GM12878 (cell line): ENCODE measurements at regions not wholly inside any gene's neighbourhood (a gene's known extent, or its start where the extent isn't known, plus 50 kb on each side); places are given as distances from the start of the nearest gene placed in this dataset.

Source experiments
- ATAC-seq: fragments of 200-7000 bp; cut with Tn5 transposase; 3 replicates; pipeline ENCODE4 v1.9.1; 2020; ENCODE audit warnings: mild to moderate bottlenecking, moderate library complexity
- BruUV-seq: library from RNA; stranded (reverse); fragments of 400-500 nt; replicated peaks from 2 replicates; lab custom pipeline; 2021; lab: Mats Ljungman, UMichigan
- CTCF ChIA-PET: fragments of 300-600 bp; sonication (Branson Sonifier 250); formaldehyde crosslinking; extraction: SDS; loops from one replicate; lab custom pipeline; 2021; ENCODE audit warnings: inconsistent platforms; lab: Yijun Ruan, JAX
- POLR2A ChIA-PET: fragments of 350-600 bp; formaldehyde crosslinking; extraction: SDS; loops from one replicate; lab custom pipeline; 2021; ENCODE audit warnings: inconsistent platforms; lab: Charles Lee
- RAD21 ChIA-PET: fragments of 300-600 bp; sonication (Branson Sonifier 250); formaldehyde crosslinking; loops from one replicate; lab custom pipeline; 2023; ENCODE audit warnings: antibody characterized with exemption; ENCODE audit not compliant: unreplicated experiment; lab: Charles Lee
- SMC1A ChIA-PET: fragments of 300-600 bp; sonication (Branson Sonifier 250); formaldehyde crosslinking; loops from one replicate; lab custom pipeline; 2023; ENCODE audit not compliant: unreplicated experiment, uncharacterized antibody; lab: Charles Lee
- DNase-seq: peaks from one replicate; pipeline ENCODE4 v3.0.0-alpha.2; 2011; ENCODE audit warnings: low read depth, low spot score
- FAIRE-seq: peaks from 3 replicates; lab custom pipeline; 2011; peaks lifted over from hg19 to GRCh38; lab: Jason Lieb, UNC
- H2AFZ ChIP-seq: 2 replicates; pipeline ENCODE4 v1.6.0; 2011; ENCODE audit warnings: low read depth, low read length, control low read depth; ENCODE audit not compliant: control insufficient read depth
- H3K27ac ChIP-seq: 2 replicates; pipeline ENCODE4 v1.5.1; 2011; ENCODE audit warnings: control low read depth; ENCODE audit not compliant: control insufficient read depth, insufficient read depth
- H3K27me3 ChIP-seq, 2 experiments: replicated peaks in 1 of 2; 2 replicates each; pipeline versions ENCODE4 v1.6.0 to v1.6.1; 2011; ENCODE audit warnings: low read length in 1 of 2; ENCODE audit not compliant: control insufficient read depth in 2 of 2, insufficient read depth in 2 of 2
- H3K36me3 ChIP-seq, 2 experiments: 2 replicates each; pipeline ENCODE4 v1.5.1; 2011; ENCODE audit warnings: low read length in 1 of 2; ENCODE audit not compliant: control insufficient read depth in 2 of 2, insufficient read depth in 2 of 2
- H3K4me1 ChIP-seq: 2 replicates; pipeline ENCODE4 v1.6.1; 2011; ENCODE audit warnings: mild to moderate bottlenecking, low read length, moderate library complexity, mixed read lengths; ENCODE audit not compliant: control insufficient read depth, insufficient read depth
- H3K4me2 ChIP-seq: 2 replicates; pipeline ENCODE4 v1.6.0; 2011; ENCODE audit warnings: control low read depth; ENCODE audit not compliant: control insufficient read depth, insufficient read depth
- H3K4me3 ChIP-seq: fragments of 200-600 bp; sonication (generic); 2 replicates; pipeline ENCODE4 v1.5.1; 2016
- H3K79me2 ChIP-seq: 2 replicates; pipeline ENCODE4 v1.6.0; 2011; ENCODE audit warnings: low read length; ENCODE audit not compliant: control insufficient read depth, insufficient read depth
- H3K9ac ChIP-seq: 2 replicates; pipeline ENCODE4 v1.8.0; 2011; ENCODE audit warnings: low read length, control low read depth, mixed read lengths; ENCODE audit not compliant: control insufficient read depth, insufficient read depth
- H3K9me3 ChIP-seq: replicated peaks from 3 replicates; pipeline ENCODE4 v1.5.1; 2011; ENCODE audit warnings: mild to moderate bottlenecking, low read length; ENCODE audit not compliant: control insufficient read depth, insufficient read depth
- H4K20me1 ChIP-seq: 2 replicates; pipeline ENCODE4 v1.6.0; 2011; ENCODE audit not compliant: control insufficient read depth, insufficient read depth
- CBX3 ChIP-seq: fragments of 200-600 bp; sonication (generic); IDR thresholded peaks from 2 replicates; pipeline ENCODE4 v1.6.1; 2016; ENCODE audit warnings: low read depth, borderline replicate concordance
- ESRRA ChIP-seq: IDR thresholded peaks from 2 replicates; pipeline ENCODE4 v1.6.1; 2012; ENCODE audit warnings: mild to moderate bottlenecking, low read length, improper control_type of control experiment
- FOS ChIP-seq: IDR thresholded peaks from 3 replicates; pipeline ENCODE4 v1.6.1; 2011; ENCODE audit warnings: borderline replicate concordance; ENCODE audit not compliant: insufficient read length; ENCODE audit errors: extremely low read depth
- GATAD2B ChIP-seq: fragments of 450-650 bp; conservative IDR thresholded peaks from 2 replicates; pipeline ENCODE4 v1.6.1; 2017; ENCODE audit warnings: low read depth, mild to moderate bottlenecking, moderate library complexity
- KDM1A ChIP-seq: fragments of 200-600 bp; sonication (generic); IDR thresholded peaks from 2 replicates; pipeline ENCODE4 v1.6.1; 2016; ENCODE audit warnings: borderline replicate concordance
- RELA ChIP-seq: fragments of 450-650 bp; IDR thresholded peaks from 2 replicates; pipeline ENCODE4 v1.8.0; 2014; ENCODE audit warnings: borderline replicate concordance; ENCODE audit not compliant: partially characterized antibody
- WRNIP1 ChIP-seq: IDR thresholded peaks from 2 replicates; pipeline ENCODE4 v1.6.1; 2011; ENCODE audit warnings: low read depth, low read length, improper control_type of control experiment, borderline replicate concordance
- WGBS: methylation state at CpG from one replicate; pipeline ENCODE4 v1.1.6; 2016; ENCODE audit warnings: low lambda C conversion rate; ENCODE audit not compliant: insufficient replicate concordance, insufficient coverage; ENCODE audit errors: missing lambda C conversion rate; 5-methylcytosine and 5-hydroxymethylcytosine counted together
- in situ Hi-C: fragments of 300-500 bp; cut with MboI; formaldehyde crosslinking; loops from 9 replicates; pipeline ENCODE4 v1.14.3; 2018; ENCODE audit warnings: mixed read lengths
- intact Hi-C: fragments of 100-400 bp; cut with micrococcal nuclease; formaldehyde crosslinking; loops from one replicate; pipeline ENCODE4 v1.14.2; 2022; ENCODE audit not compliant: unreplicated experiment
- TF ChIP-seq, protein P1 (sequence below): fragments of 450-650 bp; IDR thresholded peaks from 2 replicates; pipeline ENCODE4 v1.6.1; 2018; ENCODE audit warnings: borderline replicate concordance, mild to moderate bottlenecking; ENCODE audit not compliant: partially characterized antibody
- TF ChIP-seq, protein P2 (sequence below): IDR thresholded peaks from 2 replicates; pipeline ENCODE4 v1.6.1; 2012; ENCODE audit warnings: mild to moderate bottlenecking, low read depth, low read length
- TF ChIP-seq, protein P3 (sequence below): fragments of 450-650 bp; IDR thresholded peaks from 2 replicates; pipeline ENCODE4 v1.6.1; 2017; ENCODE audit warnings: mild to moderate bottlenecking, low read depth, inconsistent platforms; ENCODE audit not compliant: poor library complexity, severe bottlenecking

DNA sequence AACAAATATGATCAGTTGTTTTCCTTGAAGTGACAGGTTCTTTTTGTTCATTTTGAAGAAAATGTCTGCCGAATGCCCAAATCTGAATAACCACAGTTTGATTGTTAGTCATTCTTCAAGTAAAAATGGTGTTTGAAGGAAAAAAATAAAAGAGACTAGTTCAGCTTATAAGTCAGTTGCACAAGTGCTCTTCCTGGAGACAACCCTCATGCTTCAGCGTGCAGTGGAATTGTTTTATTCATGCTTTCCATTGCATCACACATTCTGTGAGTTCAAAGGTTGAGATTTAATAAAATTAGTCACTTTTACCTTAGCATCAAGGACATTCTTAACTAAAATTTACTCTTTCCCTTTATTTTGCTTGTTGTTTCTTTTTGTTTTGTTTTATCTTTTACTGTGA, 404.9 kb downstream of the ZNF674 start (continued):
- TF ChIP-seq, protein P1, sequence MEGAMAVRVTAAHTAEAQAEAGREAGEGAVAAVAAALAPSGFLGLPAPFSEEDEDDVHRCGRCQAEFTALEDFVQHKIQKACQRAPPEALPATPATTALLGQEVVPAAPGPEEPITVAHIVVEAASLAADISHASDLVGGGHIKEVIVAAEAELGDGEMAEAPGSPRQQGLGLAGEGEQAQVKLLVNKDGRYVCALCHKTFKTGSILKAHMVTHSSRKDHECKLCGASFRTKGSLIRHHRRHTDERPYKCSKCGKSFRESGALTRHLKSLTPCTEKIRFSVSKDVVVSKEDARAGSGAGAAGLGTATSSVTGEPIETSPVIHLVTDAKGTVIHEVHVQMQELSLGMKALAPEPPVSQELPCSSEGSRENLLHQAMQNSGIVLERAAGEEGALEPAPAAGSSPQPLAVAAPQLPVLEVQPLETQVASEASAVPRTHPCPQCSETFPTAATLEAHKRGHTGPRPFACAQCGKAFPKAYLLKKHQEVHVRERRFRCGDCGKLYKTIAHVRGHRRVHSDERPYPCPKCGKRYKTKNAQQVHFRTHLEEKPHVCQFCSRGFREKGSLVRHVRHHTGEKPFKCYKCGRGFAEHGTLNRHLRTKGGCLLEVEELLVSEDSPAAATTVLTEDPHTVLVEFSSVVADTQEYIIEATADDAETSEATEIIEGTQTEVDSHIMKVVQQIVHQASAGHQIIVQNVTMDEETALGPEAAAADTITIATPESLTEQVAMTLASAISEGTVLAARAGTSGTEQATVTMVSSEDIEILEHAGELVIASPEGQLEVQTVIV, result no peak
- no peak for TF ChIP-seq GATAD2B

DNA sequence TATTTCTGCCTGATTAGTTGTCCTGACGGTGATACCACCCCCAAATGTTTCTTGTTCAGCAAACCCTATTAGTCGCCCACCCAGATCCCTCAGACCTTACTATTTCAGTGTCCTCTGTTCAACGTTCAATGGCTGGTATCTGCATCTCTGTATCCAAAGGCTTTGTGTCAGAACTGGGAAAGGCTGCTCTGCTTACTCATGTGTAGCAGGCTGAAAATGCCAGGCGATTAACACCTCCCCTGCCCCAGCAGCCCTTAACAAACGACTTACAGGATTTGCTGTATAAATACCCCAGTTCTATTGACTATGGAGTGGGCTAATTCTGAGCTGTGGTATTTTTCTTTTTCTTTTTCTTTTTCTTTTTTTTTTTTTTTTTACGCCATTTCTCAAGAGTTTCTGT, 415.0 kb downstream of the ZNF674 start:
- H3K27me3 ChIP-seq, result no peaks in the 10 kb centered on the region; a peak in 1 of 4 replicates
- intact Hi-C loops, result no loop called here
- no peak overlapping the region for H3K27ac ChIP-seq
- FAIRE-seq (no peak), ATAC-seq (no peak), DNase-seq (no peak)
- no peaks in the 10 kb centered on the region for H3K79me2 ChIP-seq
- in situ Hi-C loops, result no loop called here
- H3K4me3 ChIP-seq, result no peak overlapping the region
- H2AFZ ChIP-seq, result no peak overlapping the region
- WGBS, result 21% methylated on average over 5 of the region's 6 CpGs
- no peaks in the 10 kb centered on the region for H3K4me1 ChIP-seq
- ChIA-PET CTCF (interaction anchor here (0.9 kb wide), 1 partner anchor 149 kb away, joined by 3 read pairs; no protein-coding TSS in a partner anchor), POLR2A (no interaction called here), RAD21 (no interaction called here), SMC1A (interaction anchor here (1.1 kb wide), 1 partner anchor 10 kb away, joined by 4 read pairs; no protein-coding TSS in a partner anchor)
- H3K9me3 ChIP-seq, result no peaks in the 10 kb centered on the region
- no peaks in the 10 kb centered on the region for H3K36me3 ChIP-seq
- no peak overlapping the region for H3K4me2 ChIP-seq
- H4K20me1 ChIP-seq, result no peaks in the 10 kb centered on the region
- no peak overlapping the region for H3K9ac ChIP-seq
- no TSS peak for BruUV-seq
- TF ChIP-seq KDM1A (no peak), CBX3 (no peak), ESRRA (no peak), RELA (no peak), WRNIP1 (no peak), FOS (no peak)
- TF ChIP-seq, protein P2, sequence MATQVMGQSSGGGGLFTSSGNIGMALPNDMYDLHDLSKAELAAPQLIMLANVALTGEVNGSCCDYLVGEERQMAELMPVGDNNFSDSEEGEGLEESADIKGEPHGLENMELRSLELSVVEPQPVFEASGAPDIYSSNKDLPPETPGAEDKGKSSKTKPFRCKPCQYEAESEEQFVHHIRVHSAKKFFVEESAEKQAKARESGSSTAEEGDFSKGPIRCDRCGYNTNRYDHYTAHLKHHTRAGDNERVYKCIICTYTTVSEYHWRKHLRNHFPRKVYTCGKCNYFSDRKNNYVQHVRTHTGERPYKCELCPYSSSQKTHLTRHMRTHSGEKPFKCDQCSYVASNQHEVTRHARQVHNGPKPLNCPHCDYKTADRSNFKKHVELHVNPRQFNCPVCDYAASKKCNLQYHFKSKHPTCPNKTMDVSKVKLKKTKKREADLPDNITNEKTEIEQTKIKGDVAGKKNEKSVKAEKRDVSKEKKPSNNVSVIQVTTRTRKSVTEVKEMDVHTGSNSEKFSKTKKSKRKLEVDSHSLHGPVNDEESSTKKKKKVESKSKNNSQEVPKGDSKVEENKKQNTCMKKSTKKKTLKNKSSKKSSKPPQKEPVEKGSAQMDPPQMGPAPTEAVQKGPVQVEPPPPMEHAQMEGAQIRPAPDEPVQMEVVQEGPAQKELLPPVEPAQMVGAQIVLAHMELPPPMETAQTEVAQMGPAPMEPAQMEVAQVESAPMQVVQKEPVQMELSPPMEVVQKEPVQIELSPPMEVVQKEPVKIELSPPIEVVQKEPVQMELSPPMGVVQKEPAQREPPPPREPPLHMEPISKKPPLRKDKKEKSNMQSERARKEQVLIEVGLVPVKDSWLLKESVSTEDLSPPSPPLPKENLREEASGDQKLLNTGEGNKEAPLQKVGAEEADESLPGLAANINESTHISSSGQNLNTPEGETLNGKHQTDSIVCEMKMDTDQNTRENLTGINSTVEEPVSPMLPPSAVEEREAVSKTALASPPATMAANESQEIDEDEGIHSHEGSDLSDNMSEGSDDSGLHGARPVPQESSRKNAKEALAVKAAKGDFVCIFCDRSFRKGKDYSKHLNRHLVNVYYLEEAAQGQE, result no peak
- TF ChIP-seq, protein P3, sequence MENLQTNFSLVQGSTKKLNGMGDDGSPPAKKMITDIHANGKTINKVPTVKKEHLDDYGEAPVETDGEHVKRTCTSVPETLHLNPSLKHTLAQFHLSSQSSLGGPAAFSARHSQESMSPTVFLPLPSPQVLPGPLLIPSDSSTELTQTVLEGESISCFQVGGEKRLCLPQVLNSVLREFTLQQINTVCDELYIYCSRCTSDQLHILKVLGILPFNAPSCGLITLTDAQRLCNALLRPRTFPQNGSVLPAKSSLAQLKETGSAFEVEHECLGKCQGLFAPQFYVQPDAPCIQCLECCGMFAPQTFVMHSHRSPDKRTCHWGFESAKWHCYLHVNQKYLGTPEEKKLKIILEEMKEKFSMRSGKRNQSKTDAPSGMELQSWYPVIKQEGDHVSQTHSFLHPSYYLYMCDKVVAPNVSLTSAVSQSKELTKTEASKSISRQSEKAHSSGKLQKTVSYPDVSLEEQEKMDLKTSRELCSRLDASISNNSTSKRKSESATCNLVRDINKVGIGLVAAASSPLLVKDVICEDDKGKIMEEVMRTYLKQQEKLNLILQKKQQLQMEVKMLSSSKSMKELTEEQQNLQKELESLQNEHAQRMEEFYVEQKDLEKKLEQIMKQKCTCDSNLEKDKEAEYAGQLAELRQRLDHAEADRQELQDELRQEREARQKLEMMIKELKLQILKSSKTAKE, result no peak
